ENCODE measurements at regions not wholly inside any gene's neighbourhood (a gene's known extent, or its start where the extent isn't known, plus 50 kb on each side); places are given as distances from the start of the nearest gene placed in this dataset.

DNA sequence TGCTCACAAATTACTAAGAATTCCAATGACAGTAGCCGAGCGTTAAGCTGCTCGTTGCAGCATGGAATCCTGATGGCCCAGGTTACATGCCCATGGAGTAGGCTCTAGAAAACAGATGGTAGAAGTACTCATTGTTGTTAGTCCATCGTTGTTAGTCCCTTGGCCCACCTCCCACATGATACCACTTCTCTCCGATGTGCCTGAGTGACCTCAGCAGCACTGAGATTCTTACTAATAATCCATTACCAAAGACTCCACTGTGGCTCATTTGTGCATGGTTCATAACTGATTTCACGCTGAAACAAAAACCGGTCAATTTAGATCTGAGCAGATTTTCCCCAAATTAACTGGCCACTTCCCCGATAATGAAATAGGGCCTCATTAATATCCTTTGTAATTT, 772.3 kb upstream of the CXADR start:
- peaks cover 11% of the 10 kb centered on the region for H3K27me3 ChIP-seq (ENCODE audit: insufficient read depth, low read depth, severe bottlenecking)
- DNase-seq, result no peak
- no peaks in the 10 kb centered on the region for H3K9me3 ChIP-seq (ENCODE audit: severe bottlenecking)
- H3K27ac ChIP-seq, result no peak overlapping the region
- TF ChIP-seq, protein P1, sequence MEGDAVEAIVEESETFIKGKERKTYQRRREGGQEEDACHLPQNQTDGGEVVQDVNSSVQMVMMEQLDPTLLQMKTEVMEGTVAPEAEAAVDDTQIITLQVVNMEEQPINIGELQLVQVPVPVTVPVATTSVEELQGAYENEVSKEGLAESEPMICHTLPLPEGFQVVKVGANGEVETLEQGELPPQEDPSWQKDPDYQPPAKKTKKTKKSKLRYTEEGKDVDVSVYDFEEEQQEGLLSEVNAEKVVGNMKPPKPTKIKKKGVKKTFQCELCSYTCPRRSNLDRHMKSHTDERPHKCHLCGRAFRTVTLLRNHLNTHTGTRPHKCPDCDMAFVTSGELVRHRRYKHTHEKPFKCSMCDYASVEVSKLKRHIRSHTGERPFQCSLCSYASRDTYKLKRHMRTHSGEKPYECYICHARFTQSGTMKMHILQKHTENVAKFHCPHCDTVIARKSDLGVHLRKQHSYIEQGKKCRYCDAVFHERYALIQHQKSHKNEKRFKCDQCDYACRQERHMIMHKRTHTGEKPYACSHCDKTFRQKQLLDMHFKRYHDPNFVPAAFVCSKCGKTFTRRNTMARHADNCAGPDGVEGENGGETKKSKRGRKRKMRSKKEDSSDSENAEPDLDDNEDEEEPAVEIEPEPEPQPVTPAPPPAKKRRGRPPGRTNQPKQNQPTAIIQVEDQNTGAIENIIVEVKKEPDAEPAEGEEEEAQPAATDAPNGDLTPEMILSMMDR (IDR thresholded peaks at IDR 0.05; ENCODE audit: low read depth, low read length), result no peak
- no peak overlapping the region for H3K4me3 ChIP-seq (ENCODE audit: low read depth, low read length)
- no peaks in the 10 kb centered on the region for H3K36me3 ChIP-seq

GRCh38 chr21:16741141-16741665, 771.6 kb upstream of the CXADR start:
- H3K27me3 ChIP-seq (ENCODE audit: insufficient read depth, low read depth, severe bottlenecking), result peaks cover 16% of the 10 kb centered on the region
- no peak overlapping the region for H3K4me3 ChIP-seq (ENCODE audit: low read depth, low read length)
- TF ChIP-seq, protein P1 (IDR thresholded peaks at IDR 0.05; ENCODE audit: low read depth, low read length), result no peak
- no peak overlapping the region for H3K27ac ChIP-seq
- H3K9me3 ChIP-seq (ENCODE audit: severe bottlenecking), result no peaks in the 10 kb centered on the region
- no peak for DNase-seq
- H3K36me3 ChIP-seq, result no peaks in the 10 kb centered on the region

- Histone ChIP-seq H3K9me3 (ENCODE audit: severe bottlenecking) (no peaks in the 10 kb centered on the region), H3K4me3 (ENCODE audit: low read depth, low read length) (no peak overlapping the region), H3K27me3 (ENCODE audit: insufficient read depth, low read depth, severe bottlenecking) (peaks cover 18% of the 10 kb centered on the region), H3K27ac (no peak overlapping the region), H3K36me3 (no peaks in the 10 kb centered on the region)
- DNase-seq, result no peak
- TF ChIP-seq, protein P1 (IDR thresholded peaks at IDR 0.05; ENCODE audit: low read depth, low read length), result no peak
These were observed 770.7 kb upstream of the CXADR start for GRCh38 chr21:16742131-16742641.

DNA sequence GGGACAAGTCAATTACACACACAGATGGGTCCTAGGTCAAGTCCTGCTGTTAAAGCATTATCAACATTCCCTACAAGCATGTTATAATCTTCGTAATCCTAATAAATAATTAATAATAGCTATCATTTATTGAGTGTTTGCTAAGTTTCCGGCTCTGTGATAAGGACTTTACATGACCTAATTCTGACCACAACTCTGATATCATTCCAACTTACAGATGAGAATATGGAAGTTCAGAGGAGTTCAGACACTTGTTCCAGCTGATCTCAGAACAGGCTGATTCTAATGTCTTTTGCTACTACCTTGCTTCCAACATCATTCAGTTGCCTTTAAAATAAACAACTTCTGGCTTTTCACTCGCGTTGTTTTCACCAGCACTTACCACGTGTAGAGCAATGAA, 770.1 kb upstream of the CXADR start:
- no peak for DNase-seq
- H3K4me3 ChIP-seq (ENCODE audit: low read depth, low read length), result no peak overlapping the region
- no peaks in the 10 kb centered on the region for H3K36me3 ChIP-seq
- TF ChIP-seq, protein P1 (IDR thresholded peaks at IDR 0.05; ENCODE audit: low read depth, low read length), result no peak
- peaks cover 18% of the 10 kb centered on the region for H3K27me3 ChIP-seq (ENCODE audit: insufficient read depth, low read depth, severe bottlenecking)
- no peak overlapping the region for H3K27ac ChIP-seq
- no peaks in the 10 kb centered on the region for H3K9me3 ChIP-seq (ENCODE audit: severe bottlenecking)

DNA sequence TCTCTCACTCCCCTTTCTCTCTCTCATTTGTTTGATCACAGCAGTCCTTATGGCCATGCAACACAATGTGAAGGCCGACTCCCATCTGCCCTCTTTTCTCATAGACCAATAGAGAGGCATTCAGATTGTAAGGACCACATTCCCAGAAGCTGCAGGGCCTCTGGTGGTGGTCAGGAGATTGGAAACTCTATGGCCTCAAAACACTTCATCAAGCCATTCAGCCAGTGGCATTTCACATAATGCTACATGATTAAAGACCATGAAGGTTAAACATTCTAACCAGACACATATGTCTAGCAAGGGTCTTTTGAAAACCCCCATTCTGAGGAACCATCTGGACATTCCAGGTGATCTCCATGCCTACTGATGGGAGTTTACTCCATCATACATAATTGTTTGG, 769.5 kb upstream of the CXADR start:
- TF ChIP-seq, protein P1 (IDR thresholded peaks at IDR 0.05; ENCODE audit: low read depth, low read length), result no peak
- H3K27me3 ChIP-seq (ENCODE audit: insufficient read depth, low read depth, severe bottlenecking), result peaks cover 23% of the 10 kb centered on the region
- no peak overlapping the region for H3K4me3 ChIP-seq (ENCODE audit: low read depth, low read length)
- no peaks in the 10 kb centered on the region for H3K9me3 ChIP-seq (ENCODE audit: severe bottlenecking)
- no peaks in the 10 kb centered on the region for H3K36me3 ChIP-seq
- DNase-seq, result no peak
- H3K27ac ChIP-seq, result no peak overlapping the region

- Histone ChIP-seq H3K36me3 (no peaks in the 10 kb centered on the region), H3K27me3 (ENCODE audit: insufficient read depth, low read depth, severe bottlenecking) (peaks cover 34% of the 10 kb centered on the region), H3K9me3 (ENCODE audit: severe bottlenecking) (no peaks in the 10 kb centered on the region), H3K4me3 (ENCODE audit: low read depth, low read length) (no peak overlapping the region), H3K27ac (no peak overlapping the region)
- no peak for DNase-seq
- TF ChIP-seq, protein P1 (IDR thresholded peaks at IDR 0.05; ENCODE audit: low read depth, low read length), result no peak
These were observed 761.9 kb upstream of the CXADR start for GRCh38 chr21:16750926-16751325.
